ENCODE measurements at regions not wholly inside any gene's neighbourhood (a gene's known extent, or its start where the extent isn't known, plus 50 kb on each side); places are given as distances from the start of the nearest gene placed in this dataset.

- Histone ChIP-seq H3K9ac (ENCODE audit: low read length) (no peak overlapping the region), H2AFZ (ENCODE audit: low read depth, low read length) (no peak overlapping the region), H3K9me3 (ENCODE audit: insufficient read depth, low read depth, low read length) (no peaks in the 10 kb centered on the region), H3K36me3 (ENCODE audit: insufficient read depth, low read length) (no peaks in the 10 kb centered on the region), H3K4me1 (ENCODE audit: insufficient read depth, low read length) (peaks cover 7% of the 10 kb centered on the region), H3K4me3 (ENCODE audit: insufficient read depth, low read depth, low read length) (no peak overlapping the region), H4K20me1 (ENCODE audit: insufficient read depth, low read length) (no peaks in the 10 kb centered on the region), H3K79me2 (ENCODE audit: insufficient read depth, low read length) (no peaks in the 10 kb centered on the region), H3K27ac (ENCODE audit: low read depth, low read length) (no peak overlapping the region), H3K27me3 (ENCODE audit: insufficient read depth, low read length) (no peaks in the 10 kb centered on the region), H3K4me2 (ENCODE audit: low read length) (peak overlapping the region; percentile 36)
- Mint-ChIP-seq H3K4me3 (ENCODE audit: unreplicated experiment) (no peak overlapping the region), H3K9me3 (ENCODE audit: unreplicated experiment) (no peaks in the 10 kb centered on the region), H3K27me3 (ENCODE audit: low read depth, unreplicated experiment) (no peaks in the 10 kb centered on the region), H3K4me1 (ENCODE audit: low read depth, unreplicated experiment) (no peaks in the 10 kb centered on the region), H3K36me3 (ENCODE audit: low read depth, unreplicated experiment) (no peaks in the 10 kb centered on the region), H3K27ac (ENCODE audit: unreplicated experiment) (no peak overlapping the region)
- no peak for FAIRE-seq
- peak; percentile 87 for DNase-seq (ENCODE audit: low read depth)
- TF ChIP-seq, protein P1, sequence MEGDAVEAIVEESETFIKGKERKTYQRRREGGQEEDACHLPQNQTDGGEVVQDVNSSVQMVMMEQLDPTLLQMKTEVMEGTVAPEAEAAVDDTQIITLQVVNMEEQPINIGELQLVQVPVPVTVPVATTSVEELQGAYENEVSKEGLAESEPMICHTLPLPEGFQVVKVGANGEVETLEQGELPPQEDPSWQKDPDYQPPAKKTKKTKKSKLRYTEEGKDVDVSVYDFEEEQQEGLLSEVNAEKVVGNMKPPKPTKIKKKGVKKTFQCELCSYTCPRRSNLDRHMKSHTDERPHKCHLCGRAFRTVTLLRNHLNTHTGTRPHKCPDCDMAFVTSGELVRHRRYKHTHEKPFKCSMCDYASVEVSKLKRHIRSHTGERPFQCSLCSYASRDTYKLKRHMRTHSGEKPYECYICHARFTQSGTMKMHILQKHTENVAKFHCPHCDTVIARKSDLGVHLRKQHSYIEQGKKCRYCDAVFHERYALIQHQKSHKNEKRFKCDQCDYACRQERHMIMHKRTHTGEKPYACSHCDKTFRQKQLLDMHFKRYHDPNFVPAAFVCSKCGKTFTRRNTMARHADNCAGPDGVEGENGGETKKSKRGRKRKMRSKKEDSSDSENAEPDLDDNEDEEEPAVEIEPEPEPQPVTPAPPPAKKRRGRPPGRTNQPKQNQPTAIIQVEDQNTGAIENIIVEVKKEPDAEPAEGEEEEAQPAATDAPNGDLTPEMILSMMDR (IDR thresholded peaks at IDR 0.05; ENCODE audit: insufficient read depth, low read depth, low read length): no peak
- TF ChIP-seq EZH2 (IDR thresholded peaks at IDR 0.05; ENCODE audit: insufficient read depth, low read length): no peak
These were observed 2176.3 kb upstream of the CELF4 start for GRCh38 chr18:39741755-39742466.

DNA sequence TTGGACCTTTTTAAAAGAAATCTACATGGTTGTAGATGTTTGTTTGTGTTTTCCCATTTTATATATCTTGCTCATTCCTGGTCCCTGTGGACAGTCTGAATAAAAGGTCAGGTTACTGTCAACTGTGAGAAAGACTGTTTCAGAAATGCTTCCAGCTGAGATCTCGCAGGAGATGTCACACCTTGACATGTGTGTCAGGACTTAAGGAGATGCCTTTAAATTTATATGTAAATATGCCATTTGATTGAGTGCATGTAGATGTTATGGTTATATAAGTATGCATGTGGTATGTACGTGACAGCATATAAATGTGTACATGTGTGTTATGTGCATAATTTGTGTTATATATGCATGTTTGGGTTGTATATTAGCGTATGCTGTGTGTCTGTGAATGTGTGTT lies 2172.3 kb upstream of the CELF4 start:
- H3K27me3 ChIP-seq (ENCODE audit: insufficient read depth, low read length): no peaks in the 10 kb centered on the region
- H3K4me1 Mint-ChIP-seq (ENCODE audit: low read depth, unreplicated experiment): no peaks in the 10 kb centered on the region
- H3K4me1 ChIP-seq (ENCODE audit: insufficient read depth, low read length): peaks cover 7% of the 10 kb centered on the region
- no peaks in the 10 kb centered on the region for H3K79me2 ChIP-seq (ENCODE audit: insufficient read depth, low read length)
- FAIRE-seq (no peak), DNase-seq (ENCODE audit: low read depth) (no peak)
- H3K36me3 Mint-ChIP-seq (ENCODE audit: low read depth, unreplicated experiment): no peaks in the 10 kb centered on the region
- H4K20me1 ChIP-seq (ENCODE audit: insufficient read depth, low read length): no peaks in the 10 kb centered on the region
- H3K9me3 Mint-ChIP-seq (ENCODE audit: unreplicated experiment): no peaks in the 10 kb centered on the region
- H3K27ac Mint-ChIP-seq (ENCODE audit: unreplicated experiment): no peak overlapping the region
- H2AFZ ChIP-seq (ENCODE audit: low read depth, low read length): no peak overlapping the region
- no peak overlapping the region for H3K4me3 ChIP-seq (ENCODE audit: insufficient read depth, low read depth, low read length)
- H3K4me3 Mint-ChIP-seq (ENCODE audit: unreplicated experiment): no peak overlapping the region
- H3K27ac ChIP-seq (ENCODE audit: low read depth, low read length): no peak overlapping the region
- TF ChIP-seq, protein P1 (IDR thresholded peaks at IDR 0.05; ENCODE audit: insufficient read depth, low read depth, low read length): no peak
- TF ChIP-seq EZH2 (IDR thresholded peaks at IDR 0.05; ENCODE audit: insufficient read depth, low read length): no peak
- no peaks in the 10 kb centered on the region for H3K9me3 ChIP-seq (ENCODE audit: insufficient read depth, low read depth, low read length)
- H3K27me3 Mint-ChIP-seq (ENCODE audit: low read depth, unreplicated experiment): no peaks in the 10 kb centered on the region
- no peak overlapping the region for H3K4me2 ChIP-seq (ENCODE audit: low read length)
- no peak overlapping the region for H3K9ac ChIP-seq (ENCODE audit: low read length)
- no peaks in the 10 kb centered on the region for H3K36me3 ChIP-seq (ENCODE audit: insufficient read depth, low read length)

DNA sequence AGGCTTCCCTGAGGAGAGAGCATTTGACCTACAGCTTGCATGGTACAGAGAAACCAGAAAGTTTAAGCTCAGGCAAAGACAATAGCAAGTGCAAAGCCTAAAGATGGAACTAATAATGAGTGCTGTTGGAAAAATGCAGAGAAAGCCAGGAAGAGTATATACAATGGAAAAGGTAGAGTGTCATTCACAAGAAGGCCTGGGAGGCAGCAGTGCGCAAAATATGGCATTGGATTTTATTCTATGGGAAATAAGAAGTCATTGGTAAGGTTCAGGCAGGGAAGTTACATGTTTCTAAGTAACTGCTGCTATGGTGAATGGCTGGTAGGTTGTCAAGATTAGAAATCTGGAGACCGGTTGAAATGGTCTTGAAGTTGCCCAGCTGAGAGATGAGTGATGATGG lies 2167.3 kb upstream of the CELF4 start:
- no peaks in the 10 kb centered on the region for H3K27me3 Mint-ChIP-seq (ENCODE audit: low read depth, unreplicated experiment)

More for the DNA sequence above, 2167.3 kb upstream of the CELF4 start:
- H3K9ac ChIP-seq (ENCODE audit: low read length): no peak overlapping the region
- H3K4me1 Mint-ChIP-seq (ENCODE audit: low read depth, unreplicated experiment): no peaks in the 10 kb centered on the region
- H2AFZ ChIP-seq (ENCODE audit: low read depth, low read length): no peak overlapping the region
- DNase-seq (ENCODE audit: low read depth): no peak
- H3K4me3 Mint-ChIP-seq (ENCODE audit: unreplicated experiment): no peak overlapping the region
- TF ChIP-seq EZH2 (IDR thresholded peaks at IDR 0.05; ENCODE audit: insufficient read depth, low read length): no peak
- TF ChIP-seq, protein P1 (IDR thresholded peaks at IDR 0.05; ENCODE audit: insufficient read depth, low read depth, low read length): peak; percentile 16
- H3K4me3 ChIP-seq (ENCODE audit: insufficient read depth, low read depth, low read length): no peak overlapping the region
- no peaks in the 10 kb centered on the region for H4K20me1 ChIP-seq (ENCODE audit: insufficient read depth, low read length)
- H3K4me2 ChIP-seq (ENCODE audit: low read length): no peak overlapping the region
- no peak overlapping the region for H3K27ac ChIP-seq (ENCODE audit: low read depth, low read length)
- H3K36me3 ChIP-seq (ENCODE audit: insufficient read depth, low read length): no peaks in the 10 kb centered on the region
- H3K9me3 Mint-ChIP-seq (ENCODE audit: unreplicated experiment): no peaks in the 10 kb centered on the region
- H3K9me3 ChIP-seq (ENCODE audit: insufficient read depth, low read depth, low read length): no peaks in the 10 kb centered on the region
- H3K27ac Mint-ChIP-seq (ENCODE audit: unreplicated experiment): no peak overlapping the region
- H3K4me1 ChIP-seq (ENCODE audit: insufficient read depth, low read length): no peaks in the 10 kb centered on the region
- no peak for FAIRE-seq
- no peaks in the 10 kb centered on the region for H3K27me3 ChIP-seq (ENCODE audit: insufficient read depth, low read length)
- no peaks in the 10 kb centered on the region for H3K36me3 Mint-ChIP-seq (ENCODE audit: low read depth, unreplicated experiment)
- H3K79me2 ChIP-seq (ENCODE audit: insufficient read depth, low read length): no peaks in the 10 kb centered on the region
